ENCODE measurements at regions not wholly inside any gene's neighbourhood (a gene's known extent, or its start where the extent isn't known, plus 50 kb on each side); places are given as distances from the start of the nearest gene placed in this dataset.

- H3K9me3 Mint-ChIP-seq = peaks cover 4% of the 10 kb centered on the region
- no peak overlapping the region for H3K27ac Mint-ChIP-seq
- H3K36me3 Mint-ChIP-seq (ENCODE audit: low read depth) = no peaks in the 10 kb centered on the region
- no peak for DNase-seq
- ATAC-seq = no peak
- H3K4me1 Mint-ChIP-seq = peaks cover 32% of the 10 kb centered on the region
- no peak overlapping the region for H3K4me3 Mint-ChIP-seq
- H3K27me3 Mint-ChIP-seq = no peaks in the 10 kb centered on the region
Observed at GRCh38 chr14:65260786-65261185, 151.7 kb upstream of the FUT8 start.

- ATAC-seq (no peak), DNase-seq (no peak)
Observed at GRCh38 chr14:65261425-65261920, 151.1 kb upstream of the FUT8 start.

DNA sequence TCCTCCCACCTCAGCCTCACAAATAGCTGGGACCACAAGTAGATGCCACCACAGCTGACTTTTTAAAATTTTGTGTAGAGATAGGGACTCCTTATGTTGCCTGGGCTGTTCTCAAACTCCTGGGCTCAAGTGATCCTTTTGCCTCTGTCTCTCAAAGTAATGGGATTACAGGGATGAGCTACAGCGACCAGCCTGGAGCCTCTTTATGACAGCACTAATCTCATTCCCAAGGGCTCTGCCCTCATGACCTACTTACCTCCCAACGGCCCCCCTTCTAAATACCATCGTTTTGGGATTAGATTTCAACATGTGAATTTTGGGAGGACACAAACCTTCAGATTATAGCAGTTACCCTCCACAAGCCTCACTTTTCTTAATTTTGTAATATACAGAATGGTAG is 150.6 kb upstream of the FUT8 start:
- no peak overlapping the region for H3K4me3 Mint-ChIP-seq
- ATAC-seq (no peak), DNase-seq (no peak)
- H3K9me3 Mint-ChIP-seq = peaks cover 4% of the 10 kb centered on the region
- H3K27ac Mint-ChIP-seq = no peak overlapping the region
- H3K4me1 Mint-ChIP-seq = peaks cover 24% of the 10 kb centered on the region
- no peaks in the 10 kb centered on the region for H3K27me3 Mint-ChIP-seq
- no peaks in the 10 kb centered on the region for H3K36me3 Mint-ChIP-seq (ENCODE audit: low read depth)

More at GRCh38 chr14:65261425-65261920, 151.1 kb upstream of the FUT8 start:
- Mint-ChIP-seq H3K27ac (no peak overlapping the region), H3K9me3 (peaks cover 4% of the 10 kb centered on the region), H3K4me3 (no peak overlapping the region), H3K27me3 (no peaks in the 10 kb centered on the region), H3K4me1 (peaks cover 25% of the 10 kb centered on the region), H3K36me3 (ENCODE audit: low read depth) (no peaks in the 10 kb centered on the region)

- H3K9me3 Mint-ChIP-seq = peaks cover 4% of the 10 kb centered on the region
- DNase-seq = no peak
- H3K27me3 Mint-ChIP-seq = no peaks in the 10 kb centered on the region
- H3K36me3 Mint-ChIP-seq (ENCODE audit: low read depth) = no peaks in the 10 kb centered on the region
- no peak overlapping the region for H3K27ac Mint-ChIP-seq
- ATAC-seq = no peak
- H3K4me1 Mint-ChIP-seq = peaks cover 17% of the 10 kb centered on the region
- H3K4me3 Mint-ChIP-seq = no peak overlapping the region
Observed at GRCh38 chr14:65263177-65263788, 149.2 kb upstream of the FUT8 start.

DNA sequence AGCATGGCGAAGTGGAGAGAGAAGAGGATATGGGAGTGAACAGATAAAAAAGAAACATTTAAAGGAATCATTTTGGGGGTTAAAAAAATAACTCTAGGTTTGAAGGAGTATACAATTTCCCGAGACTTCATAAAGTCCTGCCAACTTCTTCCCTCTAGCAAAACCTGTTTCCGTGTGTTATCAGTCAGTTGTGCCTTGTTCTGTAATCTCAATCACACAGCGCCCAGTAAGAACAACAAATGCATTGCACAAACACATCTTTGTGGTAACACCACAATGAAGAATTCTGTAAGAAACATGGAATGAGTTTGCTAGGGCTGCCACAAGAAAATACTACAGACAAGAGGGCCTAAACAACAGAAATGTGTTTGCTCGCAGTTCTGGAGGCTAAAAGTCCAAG is 144.7 kb upstream of the FUT8 start:
- Mint-ChIP-seq H3K27ac (no peak overlapping the region), H3K9me3 (no peaks in the 10 kb centered on the region), H3K4me1 (peaks cover 7% of the 10 kb centered on the region), H3K4me3 (no peak overlapping the region), H3K27me3 (no peaks in the 10 kb centered on the region), H3K36me3 (ENCODE audit: low read depth) (no peaks in the 10 kb centered on the region)
- DNase-seq (no peak), ATAC-seq (no peak)

DNA sequence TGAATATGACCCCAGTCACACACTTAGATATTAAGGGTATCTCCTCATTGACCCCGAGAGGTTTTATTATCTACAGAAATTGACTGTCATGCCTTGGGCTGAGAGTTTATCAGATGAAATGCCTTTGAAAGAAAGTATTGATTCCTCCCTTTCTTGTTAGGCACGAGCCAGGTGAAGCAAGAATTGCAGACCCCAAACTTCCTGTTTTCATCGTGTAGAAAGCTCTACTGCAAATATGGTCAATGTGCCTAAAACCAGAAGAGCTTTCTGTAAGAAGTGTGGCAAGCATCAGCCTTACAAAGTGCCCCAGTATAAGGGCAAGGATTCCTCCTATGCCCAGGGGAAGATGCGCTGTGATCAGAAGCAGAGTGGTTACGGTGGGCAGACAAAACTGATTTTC is 143.9 kb upstream of the FUT8 start:
- H3K4me3 Mint-ChIP-seq = no peak overlapping the region
- H3K36me3 Mint-ChIP-seq (ENCODE audit: low read depth) = no peaks in the 10 kb centered on the region
- no peak overlapping the region for H3K27ac Mint-ChIP-seq
- H3K4me1 Mint-ChIP-seq = peaks cover 7% of the 10 kb centered on the region
- DNase-seq (no peak), ATAC-seq (no peak)
- H3K9me3 Mint-ChIP-seq = no peaks in the 10 kb centered on the region
- H3K27me3 Mint-ChIP-seq = no peaks in the 10 kb centered on the region

DNA sequence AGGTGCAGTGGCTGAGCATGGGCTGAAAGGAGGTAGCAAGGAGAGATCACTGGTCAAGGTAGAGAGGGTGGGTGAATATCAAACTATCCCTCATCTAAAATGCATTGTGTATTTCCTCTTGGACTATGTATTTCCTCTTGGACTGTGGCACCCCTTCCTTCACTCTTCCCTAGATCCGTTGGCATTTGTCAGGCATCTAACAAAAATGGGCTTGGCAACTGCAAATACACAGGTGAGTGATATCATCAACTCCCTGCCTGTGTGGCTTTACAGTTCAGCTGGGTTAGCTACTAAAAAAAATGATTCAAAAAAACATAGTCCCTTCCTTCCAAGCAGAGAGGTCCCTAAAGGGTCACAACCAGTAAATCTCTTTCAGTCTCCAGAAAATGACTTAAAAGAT is 142.8 kb upstream of the FUT8 start:
- no peak overlapping the region for H3K27ac Mint-ChIP-seq
- no peak for ATAC-seq

DNA sequence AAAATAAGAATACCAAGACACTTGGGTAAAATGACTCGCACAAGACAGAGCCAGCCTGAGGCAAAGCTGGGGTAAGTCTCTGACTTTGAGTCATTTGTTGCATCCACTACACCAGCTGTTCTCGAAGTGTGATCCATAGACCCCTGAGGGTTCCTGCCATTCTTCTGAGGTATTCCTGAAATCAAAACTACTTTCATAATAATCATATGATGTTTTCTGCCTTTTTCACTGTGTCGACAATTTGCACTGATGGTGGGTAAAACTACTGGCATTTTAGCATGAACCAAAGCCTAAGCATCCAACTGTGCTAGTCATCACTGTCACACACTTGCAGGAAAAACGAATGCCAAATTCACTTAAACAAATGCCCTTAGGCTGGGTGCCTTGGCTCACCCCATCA is 135.5 kb upstream of the FUT8 start:
- Mint-ChIP-seq H3K4me3 (no peak overlapping the region), H3K36me3 (ENCODE audit: low read depth) (no peaks in the 10 kb centered on the region), H3K4me1 (peaks cover 10% of the 10 kb centered on the region), H3K9me3 (no peaks in the 10 kb centered on the region), H3K27me3 (no peaks in the 10 kb centered on the region), H3K27ac (no peak overlapping the region)
- DNase-seq = no peak
- ATAC-seq = peak; percentile 81

More for the DNA sequence above, 142.8 kb upstream of the FUT8 start:
- DNase-seq = no peak
- Mint-ChIP-seq H3K4me3 (no peak overlapping the region), H3K4me1 (peaks cover 7% of the 10 kb centered on the region), H3K36me3 (ENCODE audit: low read depth) (no peaks in the 10 kb centered on the region), H3K9me3 (no peaks in the 10 kb centered on the region), H3K27me3 (no peaks in the 10 kb centered on the region)

- Mint-ChIP-seq H3K27ac (no peak overlapping the region), H3K4me1 (peaks cover 17% of the 10 kb centered on the region), H3K4me3 (no peak overlapping the region), H3K36me3 (ENCODE audit: low read depth) (no peaks in the 10 kb centered on the region), H3K27me3 (no peaks in the 10 kb centered on the region), H3K9me3 (no peaks in the 10 kb centered on the region)
- DNase-seq (no peak), ATAC-seq (no peak)
Observed at GRCh38 chr14:65277580-65278270, 134.8 kb upstream of the FUT8 start.

DNA sequence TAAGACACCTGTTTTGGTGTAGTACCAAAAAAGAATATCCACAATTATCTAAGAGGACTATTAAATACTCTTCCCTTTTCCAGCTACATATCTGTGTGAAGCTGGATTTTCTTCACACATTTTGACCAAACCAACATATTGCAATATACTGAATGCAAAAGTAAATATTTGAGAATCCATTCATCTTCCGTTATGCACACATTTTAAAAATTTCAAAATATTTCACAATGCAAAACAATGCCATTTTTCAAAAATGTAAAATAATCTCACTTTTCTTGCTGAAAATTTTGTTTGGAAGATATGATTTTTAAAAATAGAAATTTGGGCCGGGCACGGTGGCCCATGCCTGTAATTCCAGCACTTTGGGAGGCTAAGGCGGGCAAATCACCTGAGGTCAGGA is 133.9 kb upstream of the FUT8 start:
- Mint-ChIP-seq H3K27me3 (no peaks in the 10 kb centered on the region), H3K4me3 (no peak overlapping the region), H3K36me3 (ENCODE audit: low read depth) (no peaks in the 10 kb centered on the region), H3K27ac (no peak overlapping the region), H3K9me3 (no peaks in the 10 kb centered on the region), H3K4me1 (peaks cover 25% of the 10 kb centered on the region)
- ATAC-seq (no peak), DNase-seq (no peak)

GRCh38 chr14:65279510-65279909 is 133.0 kb upstream of the FUT8 start:
- peaks cover 31% of the 10 kb centered on the region for H3K4me1 Mint-ChIP-seq
- H3K27me3 Mint-ChIP-seq = no peaks in the 10 kb centered on the region
- H3K27ac Mint-ChIP-seq = no peak overlapping the region
- H3K9me3 Mint-ChIP-seq = no peaks in the 10 kb centered on the region
- H3K36me3 Mint-ChIP-seq (ENCODE audit: low read depth) = no peaks in the 10 kb centered on the region
- ATAC-seq (no peak), DNase-seq (no peak)
- H3K4me3 Mint-ChIP-seq = no peak overlapping the region

DNA sequence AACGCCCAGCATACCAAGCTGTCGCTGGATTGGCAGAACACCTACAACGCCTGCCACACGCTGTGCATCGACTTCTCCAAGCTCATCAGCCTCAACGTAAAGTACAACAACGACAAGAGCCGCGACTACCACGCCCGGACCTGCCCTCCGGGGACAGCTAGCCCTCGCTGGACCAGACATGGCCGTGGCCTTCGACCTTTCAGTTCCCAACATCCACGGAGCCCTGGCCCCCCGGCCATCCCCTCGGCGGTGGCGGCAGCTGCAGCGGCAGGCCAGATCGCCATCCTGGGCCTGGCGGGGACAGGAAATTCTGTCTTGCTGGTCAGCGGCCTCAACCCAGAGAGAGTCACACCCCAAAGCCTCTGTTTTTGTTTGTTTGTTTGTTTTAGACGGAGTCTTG is 132.6 kb upstream of the FUT8 start:
- ATAC-seq (no peak), DNase-seq (no peak)
- Mint-ChIP-seq H3K27ac (no peak overlapping the region), H3K4me3 (no peak overlapping the region), H3K4me1 (peaks cover 33% of the 10 kb centered on the region), H3K27me3 (no peaks in the 10 kb centered on the region), H3K9me3 (no peaks in the 10 kb centered on the region), H3K36me3 (ENCODE audit: low read depth) (no peaks in the 10 kb centered on the region)

- DNase-seq (no peak), ATAC-seq (no peak)
- H3K27me3 Mint-ChIP-seq = no peaks in the 10 kb centered on the region
- H3K27ac Mint-ChIP-seq = peak overlapping the region; percentile 42
- no peaks in the 10 kb centered on the region for H3K36me3 Mint-ChIP-seq (ENCODE audit: low read depth)
- H3K9me3 Mint-ChIP-seq = no peaks in the 10 kb centered on the region
- no peak overlapping the region for H3K4me3 Mint-ChIP-seq
- peaks cover 34% of the 10 kb centered on the region for H3K4me1 Mint-ChIP-seq
Observed at GRCh38 chr14:65280653-65281052, 131.9 kb upstream of the FUT8 start.

GRCh38 chr14:65281991-65282895 is 130.3 kb upstream of the FUT8 start:
- no peaks in the 10 kb centered on the region for H3K27me3 Mint-ChIP-seq
- DNase-seq (no peak), ATAC-seq (no peak)
- peak overlapping the region; percentile 55 for H3K27ac Mint-ChIP-seq
- no peaks in the 10 kb centered on the region for H3K36me3 Mint-ChIP-seq (ENCODE audit: low read depth)
- peaks cover 41% of the 10 kb centered on the region for H3K4me1 Mint-ChIP-seq
- peak overlapping the region; percentile 61 for H3K4me3 Mint-ChIP-seq
- no peaks in the 10 kb centered on the region for H3K9me3 Mint-ChIP-seq

- Mint-ChIP-seq H3K9me3 (no peaks in the 10 kb centered on the region), H3K4me1 (peaks cover 48% of the 10 kb centered on the region), H3K36me3 (ENCODE audit: low read depth) (peaks cover 2% of the 10 kb centered on the region), H3K27me3 (no peaks in the 10 kb centered on the region), H3K4me3 (peak overlapping the region; percentile 61), H3K27ac (peak overlapping the region; percentile 55)
- ATAC-seq = no peak
- DNase-seq = no peak
Observed at GRCh38 chr14:65282896-65283253, 129.7 kb upstream of the FUT8 start.

Data from activated naive CD8-positive, alpha-beta T cell treated with anti-CD3 and anti-CD28 coated beads, Interleukin-2, amount 50 U/mL, for 24 hours (primary cell).